ENCODE measurements at regions not wholly inside any gene's neighbourhood (a gene's known extent, or its start where the extent isn't known, plus 50 kb on each side); places are given as distances from the start of the nearest gene placed in this dataset.

DNA sequence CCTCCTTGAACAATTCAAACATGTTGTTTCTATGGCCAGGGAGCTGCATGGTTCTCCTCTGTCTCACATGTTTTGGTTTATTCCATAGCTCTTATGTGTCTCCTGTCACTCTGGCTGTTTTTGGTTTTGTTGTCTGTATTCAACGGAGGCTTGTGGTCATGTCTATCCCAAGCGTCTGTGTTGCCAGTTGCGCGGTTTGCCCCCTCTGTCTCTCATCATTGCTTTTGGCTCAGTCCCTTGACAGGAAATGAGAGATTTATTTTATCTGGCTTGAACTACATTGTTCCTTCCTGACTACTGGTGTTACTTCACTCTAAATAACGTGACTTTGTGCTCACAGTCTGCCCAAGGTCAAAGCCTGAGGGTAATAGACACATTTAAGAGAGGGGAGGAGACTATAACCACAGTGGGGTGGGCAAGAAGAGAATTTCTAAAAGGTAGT, 96.4 kb upstream of the SOX5 start:
- TF ChIP-seq, protein P1, sequence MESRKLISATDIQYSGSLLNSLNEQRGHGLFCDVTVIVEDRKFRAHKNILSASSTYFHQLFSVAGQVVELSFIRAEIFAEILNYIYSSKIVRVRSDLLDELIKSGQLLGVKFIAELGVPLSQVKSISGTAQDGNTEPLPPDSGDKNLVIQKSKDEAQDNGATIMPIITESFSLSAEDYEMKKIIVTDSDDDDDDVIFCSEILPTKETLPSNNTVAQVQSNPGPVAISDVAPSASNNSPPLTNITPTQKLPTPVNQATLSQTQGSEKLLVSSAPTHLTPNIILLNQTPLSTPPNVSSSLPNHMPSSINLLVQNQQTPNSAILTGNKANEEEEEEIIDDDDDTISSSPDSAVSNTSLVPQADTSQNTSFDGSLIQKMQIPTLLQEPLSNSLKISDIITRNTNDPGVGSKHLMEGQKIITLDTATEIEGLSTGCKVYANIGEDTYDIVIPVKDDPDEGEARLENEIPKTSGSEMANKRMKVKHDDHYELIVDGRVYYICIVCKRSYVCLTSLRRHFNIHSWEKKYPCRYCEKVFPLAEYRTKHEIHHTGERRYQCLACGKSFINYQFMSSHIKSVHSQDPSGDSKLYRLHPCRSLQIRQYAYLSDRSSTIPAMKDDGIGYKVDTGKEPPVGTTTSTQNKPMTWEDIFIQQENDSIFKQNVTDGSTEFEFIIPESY (CRISPR knock-in tag; IDR thresholded peaks at IDR 0.05): no peak
- TF ChIP-seq POLR2AphosphoS5 (IDR thresholded peaks at IDR 0.05; ENCODE audit: control insufficient read depth, insufficient read depth, low read depth, low read length): no peak
- TF ChIP-seq ZNF274 (IDR thresholded peaks at IDR 0.05; ENCODE audit: borderline replicate concordance, low read depth, low read length): no peak
